PC-3 (cell line): ENCODE measurements at regions not wholly inside any gene's neighbourhood (a gene's known extent, or its start where the extent isn't known, plus 50 kb on each side); places are given as distances from the start of the nearest gene placed in this dataset.

Experiments
- ATAC-seq: fragments of 200-7000 bp; cut with Tn5 transposase; 2 replicates; pipeline ENCODE4 v1.9.1; 2020; ENCODE audit warnings: mild to moderate bottlenecking, moderate library complexity
- BruUV-seq: library from RNA; stranded (reverse); fragments of 400-500 nt; replicated peaks from 2 replicates; lab custom pipeline; 2021; lab: Mats Ljungman, UMichigan
- CTCF ChIA-PET: fragments of 300-600 bp; sonication (Branson Sonifier 250); formaldehyde crosslinking; loops from one replicate; lab custom pipeline; 2022; ENCODE audit warnings: antibody characterized with exemption; lab: Charles Lee
- POLR2A ChIA-PET: fragments of 300-600 bp; sonication (Branson Sonifier 250); formaldehyde crosslinking; loops from one replicate; lab custom pipeline; 2022; ENCODE audit warnings: antibody characterized with exemption; ENCODE audit not compliant: unreplicated experiment; lab: Charles Lee
- DNase-seq: peaks from one replicate; pipeline ENCODE4 v3.0.0-alpha.2; 2015
- H2AFZ ChIP-seq: fragments of 300-600 bp; sonication (generic); 2 replicates; pipeline ENCODE4 v1.6.0; 2016; ENCODE audit warnings: antibody characterized with exemption, low read length
- H3F3A ChIP-seq: fragments of 300-600 bp; sonication (generic); one replicate; pipeline ENCODE4 v1.6.0; 2017; ENCODE audit warnings: antibody characterized with exemption, low read length, control low read depth, mild to moderate bottlenecking; ENCODE audit not compliant: unreplicated experiment
- H3K27ac ChIP-seq: fragments of 300-600 bp; sonication (generic); 2 replicates; pipeline ENCODE4 v1.5.1; 2016; ENCODE audit warnings: mild to moderate bottlenecking, low read length
- H3K27me3 ChIP-seq: fragments of 300-600 bp; sonication (generic); 2 replicates; pipeline ENCODE4 v1.6.1; 2016; ENCODE audit warnings: low read length, mixed read lengths
- H3K36me3 ChIP-seq: fragments of 300-600 bp; sonication (generic); 2 replicates; pipeline ENCODE4 v1.6.1; 2016; ENCODE audit warnings: low read depth, mixed run types, low read length, mixed read lengths
- H3K4me1 ChIP-seq: fragments of 300-600 bp; sonication (generic); 2 replicates; pipeline ENCODE4 v1.5.1; 2016; ENCODE audit warnings: low read length; ENCODE audit not compliant: insufficient read depth
- H3K4me2 ChIP-seq: fragments of 300-600 bp; sonication (generic); 2 replicates; pipeline ENCODE4 v1.6.0; 2016; ENCODE audit warnings: low read length
- H3K4me3 ChIP-seq: fragments of 300-600 bp; sonication (generic); 2 replicates; pipeline ENCODE4 v1.5.1; 2016; ENCODE audit warnings: mild to moderate bottlenecking, low read length, mixed read lengths
- H3K79me2 ChIP-seq: fragments of 300-600 bp; sonication (generic); 2 replicates; pipeline ENCODE4 v1.6.1; 2017; ENCODE audit warnings: low read length, mixed read lengths
- H3K9ac ChIP-seq: fragments of 300-600 bp; sonication (generic); 2 replicates; pipeline ENCODE4 v1.6.0; 2016; ENCODE audit warnings: mild to moderate bottlenecking, low read length
- H3K9me2 ChIP-seq: fragments of 300-600 bp; sonication (generic); replicated peaks from 2 replicates; pipeline ENCODE4 v1.6.1; 2016; ENCODE audit warnings: mixed run types, low read length, mixed read lengths
- H3K9me3 ChIP-seq: fragments of 300-600 bp; sonication (generic); 2 replicates; pipeline ENCODE4 v1.6.1; 2016; ENCODE audit warnings: low read length, mixed read lengths
- H4K20me1 ChIP-seq: fragments of 300-600 bp; sonication (generic); 2 replicates; pipeline ENCODE4 v1.6.1; 2016; ENCODE audit warnings: low read length, mixed read lengths
- CTCF ChIP-seq: fragments of 300-600 bp; sonication (generic); conservative IDR thresholded peaks from 2 replicates; pipeline ENCODE4 v1.5.1; 2017; ENCODE audit warnings: antibody characterized with exemption, low read depth, mild to moderate bottlenecking, low read length
- EZH2 ChIP-seq: fragments of 300-600 bp; sonication (generic); IDR thresholded peaks from one replicate; pipeline ENCODE4 v1.6.1; 2017; ENCODE audit warnings: antibody characterized with exemption, mild to moderate bottlenecking, low read length; ENCODE audit not compliant: unreplicated experiment
- EZH2phosphoT487 ChIP-seq: fragments of 300-600 bp; sonication (generic); IDR thresholded peaks from 2 replicates; pipeline ENCODE4 v1.6.1; 2018; ENCODE audit warnings: mild to moderate bottlenecking, antibody characterized with exemption, low read length, borderline replicate concordance
- intact Hi-C: fragments of 100-400 bp; cut with micrococcal nuclease; formaldehyde crosslinking; loops from 2 replicates; pipeline ENCODE4 v1.9.0; 2023

DNA sequence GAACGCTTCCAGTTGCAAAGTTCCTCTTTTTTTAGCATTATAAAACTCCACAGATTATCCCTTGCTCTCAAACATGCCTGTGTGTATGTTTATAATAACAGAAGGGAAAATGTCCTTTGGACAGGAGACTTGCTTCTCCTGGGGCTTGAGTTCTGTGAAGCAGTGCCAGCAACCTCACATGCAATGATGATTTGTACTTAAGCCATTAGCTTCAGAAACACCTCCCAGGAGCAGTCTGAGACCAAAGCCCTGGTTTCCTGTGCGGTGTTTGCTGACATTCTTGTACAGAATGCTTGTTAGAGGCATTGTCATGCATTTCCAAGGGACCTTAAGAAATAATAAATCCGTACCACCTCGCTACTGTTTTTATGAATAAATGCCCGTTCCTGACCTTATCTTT, 752.8 kb downstream of the CBLN4 start:
- ATAC-seq = no peak
- POLR2A ChIA-PET = no interaction called here
- no TSS peak for BruUV-seq

GRCh38 chr20:55251170-55251569, 754.1 kb downstream of the CBLN4 start:
- Histone ChIP-seq H3K27ac (no peak overlapping the region), H3F3A (no peaks in the 10 kb centered on the region), H3K9me3 (peaks cover 23% of the 10 kb centered on the region), H3K4me1 (no peaks in the 10 kb centered on the region), H2AFZ (no peak overlapping the region), H3K79me2 (no peaks in the 10 kb centered on the region), H3K9ac (no peak overlapping the region), H3K27me3 (no peaks in the 10 kb centered on the region), H3K9me2 (no peaks in the 10 kb centered on the region), H3K4me3 (no peak overlapping the region), H3K4me2 (no peak overlapping the region), H3K36me3 (no peaks in the 10 kb centered on the region), H4K20me1 (no peaks in the 10 kb centered on the region)
- no peak for TF ChIP-seq EZH2
- no peak for TF ChIP-seq CTCF
- BruUV-seq = no TSS peak
- ChIA-PET POLR2A (no interaction called here), CTCF (no interaction called here)
- intact Hi-C loops = no loop called here
- ATAC-seq (no peak), DNase-seq (no peak)

More for the DNA sequence above, 752.8 kb downstream of the CBLN4 start:
- Histone ChIP-seq H3K36me3 (no peaks in the 10 kb centered on the region), H3K9ac (no peak overlapping the region), H4K20me1 (no peaks in the 10 kb centered on the region), H3K27ac (no peak overlapping the region), H3K27me3 (no peaks in the 10 kb centered on the region), H3K9me2 (no peaks in the 10 kb centered on the region), H3K9me3 (peaks cover 24% of the 10 kb centered on the region), H3K4me1 (no peaks in the 10 kb centered on the region), H3K79me2 (no peaks in the 10 kb centered on the region), H2AFZ (no peak overlapping the region), H3F3A (no peaks in the 10 kb centered on the region), H3K4me3 (no peak overlapping the region), H3K4me2 (no peak overlapping the region)
- TF ChIP-seq EZH2 (no peak), EZH2phosphoT487 (no peak), CTCF (no peak)
- intact Hi-C loops = no loop called here
- no peak for DNase-seq
- CTCF ChIA-PET = no interaction called here

DNA sequence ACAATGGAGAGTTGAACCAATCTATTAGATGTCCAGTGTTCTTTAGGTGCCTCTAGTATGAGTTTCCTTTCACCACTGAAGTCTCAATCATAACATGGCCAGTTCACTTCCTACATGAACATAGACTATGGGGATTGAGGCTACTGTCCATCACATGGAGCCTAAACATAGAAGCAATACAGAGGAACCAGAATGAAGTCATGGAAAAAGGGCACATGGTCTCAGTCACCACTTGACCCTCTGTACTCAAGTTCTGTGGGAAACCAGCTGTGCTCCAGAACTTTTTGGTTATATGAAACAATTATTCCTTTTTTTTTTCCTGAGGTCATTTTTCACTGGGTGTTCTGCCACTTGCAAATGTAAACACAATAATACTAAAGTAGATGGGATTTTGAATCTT, 762.5 kb downstream of the CBLN4 start:
- DNase-seq (no peak), ATAC-seq (no peak)
- no peaks in the 10 kb centered on the region for H3F3A ChIP-seq
- no peaks in the 10 kb centered on the region for H3K4me1 ChIP-seq
- no peaks in the 10 kb centered on the region for H3K9me2 ChIP-seq
- no peak overlapping the region for H3K4me3 ChIP-seq
- H3K27ac ChIP-seq = no peak overlapping the region
- H3K36me3 ChIP-seq = no peaks in the 10 kb centered on the region
- H3K79me2 ChIP-seq = no peaks in the 10 kb centered on the region
- no TSS peak for BruUV-seq
- H3K27me3 ChIP-seq = no peaks in the 10 kb centered on the region
- H3K9me3 ChIP-seq = peaks cover 37% of the 10 kb centered on the region
- H3K9ac ChIP-seq = no peak overlapping the region
- intact Hi-C loops = no loop called here
- CTCF ChIA-PET = no interaction called here
- TF ChIP-seq EZH2phosphoT487 = no peak
- TF ChIP-seq CTCF = no peak
- no peak for TF ChIP-seq EZH2
- POLR2A ChIA-PET = no interaction called here
- no peaks in the 10 kb centered on the region for H4K20me1 ChIP-seq
- no peak overlapping the region for H2AFZ ChIP-seq
- no peak overlapping the region for H3K4me2 ChIP-seq
